NCI-H1694 (cell line): ENCODE measurements at regions not wholly inside any gene's neighbourhood (a gene's known extent, or its start where the extent isn't known, plus 50 kb on each side); places are given as distances from the start of the nearest gene placed in this dataset.
A peak's percentile ranks its signal among the peaks of the same experiment; 100 is the strongest.

ENCODE experiments used
- DNase-seq: peaks from one replicate; lab custom pipeline; 2025; lab: John Stamatoyannopoulos, UW

- no peak for DNase-seq
Observed at GRCh38 chr9:118401546-118401945, 697.3 kb downstream of the TLR4 start.

GRCh38 chr9:118414676-118415075 is 710.5 kb downstream of the TLR4 start:
- DNase-seq = no peak

GRCh38 chr9:118418887-118419565 is 714.8 kb downstream of the TLR4 start:
- DNase-seq = peak; percentile 75

GRCh38 chr9:118419676-118420075 is 715.5 kb downstream of the TLR4 start:
- no peak for DNase-seq

- no peak for DNase-seq
Observed at GRCh38 chr9:118422508-118422907, 718.3 kb downstream of the TLR4 start.

GRCh38 chr9:118423021-118423420 is 718.8 kb downstream of the TLR4 start:
- DNase-seq = no peak

GRCh38 chr9:118423721-118424120 is 719.5 kb downstream of the TLR4 start:
- no peak for DNase-seq

GRCh38 chr9:118426772-118427171 is 722.6 kb downstream of the TLR4 start:
- DNase-seq = no peak

GRCh38 chr9:118438810-118439209 is 734.6 kb downstream of the TLR4 start:
- no peak for DNase-seq

GRCh38 chr9:118439441-118439840 is 735.2 kb downstream of the TLR4 start:
- DNase-seq = no peak

- no peak for DNase-seq
Observed at GRCh38 chr9:118444403-118444802, 740.2 kb downstream of the TLR4 start.

GRCh38 chr9:118446943-118447639 is 742.9 kb downstream of the TLR4 start:
- DNase-seq = no peak

GRCh38 chr9:118449554-118449953 is 745.4 kb downstream of the TLR4 start:
- no peak for DNase-seq

GRCh38 chr9:118455259-118455658 is 751.1 kb downstream of the TLR4 start:
- no peak for DNase-seq

- DNase-seq = no peak
Observed at GRCh38 chr9:118455788-118456187, 751.6 kb downstream of the TLR4 start.

- DNase-seq = no peak
Observed at GRCh38 chr9:118457171-118458000, 753.2 kb downstream of the TLR4 start.

- DNase-seq = peak; percentile 65
Observed at GRCh38 chr9:118459913-118460312, 755.7 kb downstream of the TLR4 start.

- DNase-seq = no peak
Observed at GRCh38 chr9:118463419-118463818, 759.2 kb downstream of the TLR4 start.

GRCh38 chr9:118473521-118473920 is 769.3 kb downstream of the TLR4 start:
- no peak for DNase-seq

- DNase-seq = no peak
Observed at GRCh38 chr9:118478752-118479151, 774.5 kb downstream of the TLR4 start.

GRCh38 chr9:118482306-118482705 is 778.1 kb downstream of the TLR4 start:
- DNase-seq = no peak

- no peak for DNase-seq
Observed at GRCh38 chr9:118483677-118484076, 779.5 kb downstream of the TLR4 start.

GRCh38 chr9:118503236-118503635 is 799.0 kb downstream of the TLR4 start:
- no peak for DNase-seq
